ENCODE measurements at regions not wholly inside any gene's neighbourhood (a gene's known extent, or its start where the extent isn't known, plus 50 kb on each side); places are given as distances from the start of the nearest gene placed in this dataset.

DNA sequence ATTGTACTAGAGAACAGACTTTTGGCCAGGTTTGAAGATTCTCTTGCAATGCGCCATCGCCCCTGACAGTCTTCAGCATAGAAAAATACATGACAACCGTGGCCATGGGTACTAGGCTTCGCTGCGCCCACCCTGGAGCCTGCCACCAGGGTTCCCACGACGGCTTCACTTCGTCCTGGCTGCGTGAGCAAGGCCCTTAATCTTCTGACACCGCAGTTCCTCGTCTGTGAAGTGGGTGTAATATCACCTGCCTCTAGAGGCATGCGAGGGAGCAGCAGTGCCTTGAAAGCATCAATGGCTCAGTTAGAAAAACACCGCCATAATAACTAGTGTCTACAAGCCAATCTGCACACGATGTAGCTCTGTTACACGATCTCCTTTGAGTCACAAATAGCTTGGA, 175.2 kb upstream of the HS6ST1 start:
- no peak for DNase-seq (ENCODE audit: low spot score)

DNA sequence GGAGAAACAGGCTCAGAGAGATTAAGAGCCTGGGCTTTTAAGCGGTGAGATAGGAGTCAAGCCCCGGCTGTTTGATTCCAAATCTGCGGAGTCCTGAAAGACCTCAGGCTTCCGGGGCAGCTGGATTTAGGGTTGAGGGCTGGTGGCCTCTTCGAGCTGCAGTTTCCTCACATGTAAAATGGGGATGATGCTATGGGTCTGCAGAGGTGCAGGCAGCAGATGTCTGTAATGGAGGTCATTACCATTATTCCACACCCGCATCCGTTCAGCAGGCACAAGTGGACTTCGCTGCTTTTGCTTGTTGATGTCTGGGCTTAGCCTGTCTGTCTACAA, 175.6 kb upstream of the HS6ST1 start:
- DNase-seq (ENCODE audit: low spot score) = no peak

DNA sequence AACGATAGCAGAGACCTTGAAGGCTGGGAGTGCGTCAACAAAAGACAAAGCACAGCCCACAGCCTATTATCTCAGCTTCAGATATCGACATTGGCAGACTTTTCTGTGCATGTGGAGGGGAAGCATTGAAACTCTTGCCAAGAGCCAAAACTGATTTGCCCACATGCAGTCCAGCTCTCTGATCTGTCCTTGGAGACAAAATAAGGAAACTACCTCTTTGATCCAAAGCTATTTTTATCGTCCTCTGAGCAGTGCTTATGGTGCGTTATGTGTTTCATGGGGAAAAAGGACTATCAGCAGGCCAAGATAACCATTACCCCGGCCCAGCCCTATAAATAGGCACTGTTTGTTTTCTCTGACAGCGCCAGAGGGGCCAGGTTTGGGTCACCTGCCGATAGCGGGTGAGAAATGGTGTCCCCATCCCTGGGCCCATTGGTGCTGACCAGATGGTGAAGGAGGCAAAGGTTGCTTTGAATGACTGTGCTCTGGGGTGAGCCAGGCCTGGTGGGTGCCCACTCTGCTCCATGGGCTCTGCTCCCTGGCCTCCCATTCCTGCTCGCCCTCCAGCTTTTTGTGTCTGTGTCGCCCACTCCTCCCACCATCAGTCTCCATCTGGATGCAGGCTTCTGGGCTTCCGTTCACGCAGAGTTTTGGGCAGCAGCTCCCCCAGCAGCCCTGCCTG, 176.1 kb upstream of the HS6ST1 start:
- no peak for DNase-seq (ENCODE audit: low spot score)

DNA sequence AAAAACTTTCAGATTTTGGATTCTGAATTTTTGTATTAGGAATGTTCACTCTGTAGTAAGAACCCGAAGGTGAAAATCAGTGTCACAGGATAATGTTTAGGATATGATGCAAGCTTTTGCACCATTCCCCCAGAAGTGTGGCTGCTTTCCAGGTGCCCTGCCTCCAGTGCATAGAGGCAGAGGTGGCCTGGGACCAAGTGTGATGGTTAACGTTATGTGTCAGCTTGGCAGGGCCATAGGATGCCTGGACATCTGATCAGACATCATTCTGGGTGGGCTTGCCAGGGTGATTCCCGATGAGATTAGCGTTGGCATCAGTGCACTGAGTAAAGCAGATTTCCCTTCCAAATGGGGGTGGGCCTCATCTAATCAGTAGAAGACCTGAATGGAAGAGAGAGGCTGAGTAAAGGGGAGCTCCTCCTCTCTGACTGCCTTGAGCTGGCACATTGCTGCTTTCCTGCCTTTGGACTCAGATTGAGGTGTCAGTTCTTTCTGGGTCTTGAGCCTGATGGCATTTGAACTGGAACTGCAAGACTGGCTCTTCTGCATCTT, 177.4 kb upstream of the HS6ST1 start:
- DNase-seq (ENCODE audit: low spot score) = no peak

DNA sequence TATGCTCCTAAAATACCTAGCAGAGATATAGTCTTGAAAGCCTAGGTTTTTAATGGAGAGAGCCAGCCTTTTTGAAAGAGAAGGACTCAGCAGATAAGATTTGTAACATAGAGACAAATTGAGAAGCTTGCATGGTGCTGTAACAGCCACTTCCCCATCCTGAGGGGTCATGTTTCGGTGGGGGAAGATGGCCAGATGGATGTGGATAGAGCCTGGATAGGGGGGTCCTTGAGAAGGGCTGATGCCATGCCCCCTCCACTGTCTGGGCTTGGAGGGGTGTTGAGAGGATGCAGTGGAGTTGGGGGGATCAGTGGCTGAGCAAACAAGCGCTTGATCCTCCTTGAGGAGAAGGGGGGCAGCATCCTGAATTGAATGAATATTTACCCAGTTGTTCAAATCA, 178.0 kb upstream of the HS6ST1 start:
- DNase-seq (ENCODE audit: low spot score) = no peak

DNA sequence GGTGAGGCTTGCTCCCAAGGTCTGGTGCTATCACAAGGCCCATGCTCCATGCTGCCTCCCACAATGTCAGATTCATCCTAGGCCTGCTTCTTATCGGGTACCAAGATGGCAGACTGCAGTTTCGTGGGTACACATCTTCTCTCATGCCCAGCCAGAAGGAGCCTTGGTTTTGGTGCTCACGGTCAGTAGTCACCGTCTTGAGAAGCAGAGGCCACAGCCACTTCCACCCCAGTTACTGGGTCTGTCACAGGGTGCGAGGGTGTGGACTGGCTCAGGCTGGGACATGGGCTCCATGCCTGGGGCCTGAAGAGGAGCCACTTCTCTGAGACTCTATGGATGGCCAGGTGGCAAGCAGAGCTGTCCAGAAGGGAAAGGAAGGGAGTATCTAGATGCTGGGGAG, 178.8 kb upstream of the HS6ST1 start:
- DNase-seq (ENCODE audit: low spot score) = no peak

DNA sequence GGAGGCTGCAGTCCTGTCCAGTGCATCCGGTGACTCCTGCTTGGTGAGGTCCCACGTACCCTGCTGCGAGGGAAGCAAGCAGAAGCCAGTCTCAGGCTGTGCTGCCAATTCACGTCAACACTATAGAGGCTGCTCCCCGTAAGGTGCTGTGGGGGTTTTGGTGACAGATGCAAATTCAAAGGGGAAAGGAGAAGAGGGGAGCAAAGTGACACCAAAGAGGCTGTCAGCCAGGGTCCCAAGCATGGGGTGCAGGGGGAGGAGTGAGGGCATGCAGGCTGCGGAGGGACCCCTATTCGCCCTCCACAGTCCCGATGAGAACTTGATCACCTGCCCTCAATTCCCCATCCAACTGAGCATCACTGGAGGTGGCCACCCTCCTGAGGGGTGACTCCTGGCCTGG, 179.4 kb upstream of the HS6ST1 start:
- DNase-seq (ENCODE audit: low spot score) = no peak

DNA sequence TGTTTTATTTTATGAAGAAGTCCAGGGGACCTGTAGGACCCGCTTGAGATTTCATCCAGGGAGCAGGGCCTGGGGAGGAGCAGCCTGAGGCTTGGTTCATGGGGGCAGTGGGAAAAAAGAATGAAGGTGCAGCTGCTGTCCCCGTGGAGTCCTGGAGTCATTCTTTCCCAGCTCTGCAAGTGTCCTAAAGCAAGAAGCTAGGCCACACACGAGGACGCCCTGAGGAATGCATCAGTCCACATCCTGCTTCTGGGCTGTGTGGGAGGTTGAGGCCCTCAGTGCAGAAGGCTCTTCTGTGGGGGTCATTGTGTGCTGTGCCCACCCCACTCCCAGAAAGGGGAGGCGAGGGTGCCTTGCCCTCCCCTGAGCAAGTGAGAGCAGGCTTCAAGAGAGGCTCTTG, 179.9 kb upstream of the HS6ST1 start:
- no peak for DNase-seq (ENCODE audit: low spot score)

DNA sequence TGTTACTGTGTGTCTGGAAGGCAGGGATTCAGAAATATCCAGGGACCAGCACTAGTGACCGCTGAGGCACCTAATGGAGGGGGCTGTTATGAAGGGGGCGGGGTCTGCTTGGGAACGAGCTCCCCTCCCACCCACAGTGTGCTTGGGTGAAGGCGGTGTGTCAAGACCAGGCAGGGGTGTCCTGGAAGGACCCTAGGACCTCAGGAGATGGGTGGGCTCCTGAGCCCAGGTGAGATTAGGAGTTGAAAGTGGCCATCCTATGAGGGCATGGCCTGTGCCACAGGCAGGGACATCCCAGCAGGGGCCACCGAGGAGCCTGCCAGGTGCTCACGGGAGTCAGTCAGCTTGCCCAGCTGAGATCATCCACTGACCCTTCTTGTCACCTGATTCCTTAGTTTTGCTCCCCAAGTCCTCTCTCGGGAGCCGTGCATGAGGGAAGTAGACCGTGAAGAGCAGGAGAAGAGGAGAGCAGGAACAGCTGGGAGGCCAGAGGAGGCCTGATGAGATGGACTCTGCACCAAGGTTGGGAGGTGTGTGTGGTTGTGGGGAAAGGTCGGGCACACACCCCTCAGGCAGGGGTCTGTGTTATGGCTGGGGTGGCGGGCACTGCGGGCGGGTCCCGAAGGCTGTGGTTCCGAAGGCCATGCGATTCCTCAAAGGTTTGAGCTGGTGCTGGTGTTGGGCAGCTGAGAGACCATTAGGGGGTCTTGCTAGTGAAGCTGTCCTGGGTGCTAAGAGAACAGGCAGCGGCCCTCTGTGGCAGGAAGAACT, 180.9 kb upstream of the HS6ST1 start:
- no peak for DNase-seq (ENCODE audit: low spot score)

DNA sequence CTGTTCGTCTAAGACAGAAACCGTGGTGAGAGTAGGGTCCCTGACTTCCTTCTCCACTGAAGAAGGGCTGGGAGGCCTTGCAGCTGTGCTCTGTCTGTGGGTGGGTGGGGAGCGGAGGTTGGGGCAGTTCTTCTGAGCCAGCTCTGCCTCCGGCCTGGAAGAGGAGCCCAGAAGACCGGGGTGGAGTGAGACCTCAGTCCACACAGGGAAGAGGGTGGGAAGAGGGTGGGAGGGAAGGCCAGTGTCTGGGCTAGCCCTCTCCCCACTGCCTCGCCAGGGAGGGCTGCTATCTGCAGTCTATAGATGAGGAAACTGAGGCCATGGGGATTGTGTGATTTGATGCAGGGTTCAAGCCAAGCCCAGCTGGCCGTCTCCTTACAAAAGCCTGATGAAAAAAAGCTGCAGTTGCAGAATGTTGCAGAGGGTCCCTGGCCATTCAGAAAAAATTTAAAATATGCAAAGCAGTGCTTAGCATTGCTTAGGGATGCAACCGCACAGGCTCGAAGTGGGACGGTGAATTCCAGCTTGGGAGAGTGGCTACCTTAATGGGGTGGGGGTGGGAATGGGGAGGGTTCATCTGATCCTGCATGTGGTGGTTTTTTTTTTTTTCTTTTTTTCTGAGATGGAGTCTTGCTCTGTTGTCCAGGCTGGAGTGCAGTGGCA, 181.6 kb upstream of the HS6ST1 start:
- DNase-seq (ENCODE audit: low spot score) = no peak

DNA sequence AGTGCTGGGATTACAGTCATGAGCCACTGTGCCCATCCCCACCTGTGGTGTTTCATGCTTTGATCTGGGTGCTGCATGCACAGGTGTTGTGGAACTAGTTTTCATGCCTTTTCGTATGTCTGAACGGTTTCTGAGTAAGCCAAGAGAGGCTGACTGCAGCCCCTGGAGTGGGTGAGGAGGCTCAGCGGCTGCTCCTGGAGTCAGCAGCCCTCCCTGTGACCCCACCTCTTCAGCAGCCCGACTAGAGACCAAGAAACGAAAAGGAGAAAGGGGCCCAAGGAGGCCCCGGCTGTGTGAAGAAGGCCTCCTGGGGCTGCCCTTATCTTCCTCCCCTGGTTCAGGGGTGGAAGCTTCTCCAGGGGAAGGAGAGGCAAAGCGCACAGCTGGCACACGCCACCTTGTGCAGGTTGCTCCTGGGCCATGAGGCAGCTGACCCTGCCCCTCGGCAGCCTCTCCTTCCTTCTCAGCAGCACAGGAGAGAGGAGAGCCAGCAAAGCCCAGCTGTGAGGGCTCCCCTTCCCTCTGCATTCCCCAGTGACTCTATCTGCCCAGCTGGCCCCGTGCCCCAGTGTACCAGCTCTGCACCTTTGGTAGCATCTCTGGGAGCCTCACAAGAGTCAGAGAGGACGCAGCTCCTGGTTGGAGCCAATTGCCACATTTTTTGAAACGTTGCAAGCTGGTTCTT, 182.5 kb upstream of the HS6ST1 start:
- no peak for DNase-seq (ENCODE audit: low spot score)

DNA sequence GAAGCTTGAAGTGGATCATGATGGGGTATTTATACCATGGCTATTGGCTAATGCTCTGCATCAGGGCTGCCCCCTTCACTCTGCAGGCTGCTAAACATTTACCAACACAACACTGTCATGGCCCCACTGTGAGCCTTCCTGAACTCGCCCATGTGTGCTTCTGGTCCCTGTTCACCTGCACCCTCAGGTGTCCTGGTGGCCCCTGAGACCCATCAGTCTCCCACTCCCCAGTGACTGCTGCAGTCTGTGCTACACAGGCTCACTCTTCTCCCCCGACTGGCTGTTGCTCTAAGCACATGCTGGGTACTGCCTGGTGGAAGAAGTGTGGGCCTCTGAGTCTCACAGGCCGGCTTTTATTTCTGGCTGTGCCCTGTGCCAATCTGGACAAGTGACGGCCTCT, 183.0 kb upstream of the HS6ST1 start:
- DNase-seq (ENCODE audit: low spot score) = no peak

DNA sequence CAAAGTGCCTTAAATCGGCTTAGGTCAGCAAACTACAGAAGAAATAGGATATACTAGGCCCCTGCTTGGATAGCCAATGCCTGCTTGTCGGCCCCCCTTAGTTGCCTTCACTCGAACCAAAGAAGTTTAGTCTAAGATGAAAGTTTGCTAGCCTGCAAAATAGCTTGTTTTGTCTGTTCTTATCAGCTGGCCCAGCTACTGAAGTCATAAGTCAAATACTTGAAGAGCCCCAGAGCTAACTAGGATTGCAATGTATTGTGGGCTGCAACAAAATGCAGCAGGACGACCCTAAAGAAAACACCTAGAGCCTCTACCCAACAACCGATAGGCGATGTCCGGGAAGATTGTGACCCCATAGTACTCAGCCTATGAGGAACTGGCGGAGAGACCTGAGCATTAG, 183.5 kb upstream of the HS6ST1 start:
- DNase-seq (ENCODE audit: low spot score) = no peak

DNA sequence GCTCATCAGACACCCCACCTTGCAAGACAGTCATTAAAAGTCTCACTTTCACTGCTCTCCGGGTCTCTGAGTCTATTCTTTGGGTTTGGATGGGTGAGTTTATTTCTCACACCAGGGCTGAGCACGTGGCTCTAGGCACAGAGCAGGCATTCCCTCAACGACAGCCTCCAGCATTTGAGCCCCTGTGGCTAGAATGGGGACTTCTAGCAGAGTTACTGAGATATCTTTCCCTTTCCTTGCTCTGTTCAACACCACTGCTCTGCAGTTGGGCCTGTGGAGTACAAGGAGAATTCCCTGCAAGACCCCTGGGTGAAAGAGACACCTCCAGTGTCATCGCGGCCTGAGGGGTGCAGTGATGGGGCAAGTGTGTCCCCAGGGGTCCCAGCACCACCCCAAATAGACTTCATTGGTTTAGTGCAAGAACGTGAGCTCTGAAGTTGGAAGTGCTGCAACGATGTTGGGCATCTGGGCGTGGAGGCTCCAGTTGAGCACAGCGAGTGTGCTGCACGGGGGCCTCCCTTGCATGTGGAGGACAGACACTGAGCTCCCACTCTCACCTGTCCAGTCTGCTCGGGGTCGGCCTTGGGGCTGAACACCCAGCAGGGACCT, 184.1 kb upstream of the HS6ST1 start:
- DNase-seq (ENCODE audit: low spot score) = no peak

DNA sequence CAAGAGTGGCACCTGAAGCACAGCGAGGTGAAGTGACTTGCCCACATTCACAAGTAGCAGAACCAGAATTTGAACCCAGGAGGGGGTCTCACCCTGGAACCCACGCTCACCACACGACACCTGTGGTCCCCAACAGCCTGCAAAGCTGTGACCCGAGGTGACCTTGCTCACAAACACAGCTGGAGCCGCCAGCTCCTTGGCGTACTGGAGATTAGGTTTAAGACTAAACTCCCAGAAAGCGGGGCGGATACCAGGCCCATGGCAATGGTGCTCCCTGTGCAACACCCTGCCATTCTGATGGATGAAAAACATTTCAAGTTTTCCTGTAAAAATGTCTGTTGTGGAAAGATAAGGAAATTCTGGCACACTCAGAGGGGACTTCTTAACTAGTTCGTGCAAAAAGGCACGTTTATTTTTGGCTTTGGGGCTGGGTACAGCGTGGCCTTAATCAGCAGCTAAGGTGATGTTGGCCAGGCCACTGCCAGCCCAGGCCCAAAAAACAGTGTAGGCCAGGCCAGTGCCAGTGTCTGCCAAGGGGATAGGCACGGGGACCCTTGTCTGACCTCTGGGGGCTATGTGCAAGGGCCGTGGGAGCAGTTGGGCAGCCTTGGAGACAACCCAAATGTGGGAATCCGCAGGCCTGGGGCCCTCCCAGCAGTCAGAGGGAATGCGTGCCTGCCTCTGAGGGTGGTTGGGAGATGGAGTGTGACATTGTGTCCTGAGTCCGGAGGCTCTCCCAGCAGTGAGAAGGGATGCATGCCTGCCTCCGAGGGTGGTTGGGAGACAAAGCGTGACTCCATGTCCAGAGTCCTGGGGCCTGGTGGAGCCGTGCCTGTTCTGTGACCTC, 185.0 kb upstream of the HS6ST1 start:
- no peak for DNase-seq (ENCODE audit: low spot score)

DNA sequence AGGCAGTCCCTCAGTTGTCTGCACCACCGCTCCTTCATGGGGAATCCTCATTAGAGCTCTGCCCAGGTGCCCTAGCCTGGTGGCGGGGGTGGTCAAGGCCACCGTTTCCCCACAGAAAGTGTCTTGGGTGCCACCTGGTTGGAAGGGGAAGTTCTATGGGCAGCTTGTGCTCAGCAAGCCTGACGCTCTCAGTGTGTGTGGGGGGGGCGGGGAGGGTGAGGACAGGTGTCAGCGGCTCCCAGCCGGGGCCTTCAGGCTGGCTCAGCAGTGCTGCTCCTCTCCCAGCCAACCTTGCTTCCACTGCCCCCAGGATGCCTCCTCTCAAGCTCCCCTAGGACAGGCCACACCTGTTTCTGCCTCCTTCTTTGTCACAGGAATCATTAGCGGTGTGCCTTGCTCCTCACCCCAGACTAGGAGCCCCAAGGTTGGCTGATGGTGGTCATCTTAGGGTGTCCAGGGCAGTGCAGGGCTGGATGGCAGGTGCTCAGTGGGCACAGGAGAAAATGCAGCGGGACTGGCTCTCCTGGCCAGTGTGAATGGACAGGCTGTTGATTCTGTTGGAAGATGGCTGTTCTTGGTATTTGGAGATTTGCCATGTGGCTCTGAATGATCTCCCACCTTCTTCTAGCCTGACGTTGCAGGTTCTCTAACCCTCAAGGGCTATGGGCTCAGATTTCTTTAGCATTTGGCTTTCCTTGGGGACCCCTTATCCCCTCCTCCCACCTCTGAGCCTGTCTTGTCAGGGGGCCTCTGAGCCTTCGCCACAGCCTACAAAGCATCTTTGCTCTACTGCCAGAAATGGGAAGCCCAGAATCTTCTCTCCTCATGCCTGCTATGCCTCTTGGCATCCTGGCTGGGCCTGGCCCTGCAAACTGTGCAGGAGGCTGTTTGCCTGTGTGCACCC, 185.8 kb upstream of the HS6ST1 start:
- DNase-seq (ENCODE audit: low spot score) = no peak

DNA sequence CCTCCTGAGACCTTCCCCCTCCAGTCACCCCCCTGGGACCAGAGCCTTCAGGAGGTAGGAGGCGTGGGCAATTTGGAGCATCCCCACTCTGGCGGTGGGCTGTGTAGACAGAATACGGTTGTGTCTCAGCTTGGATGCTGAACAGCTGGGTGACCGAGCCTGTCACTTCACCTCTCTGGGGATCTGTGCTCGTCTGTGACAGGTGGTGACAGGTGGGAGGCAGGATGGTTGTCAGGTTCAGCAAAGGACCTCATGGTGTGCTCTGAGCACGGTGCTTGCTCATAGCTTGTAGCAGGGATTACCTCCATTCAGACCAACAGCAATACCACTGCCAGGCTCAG, 186.5 kb upstream of the HS6ST1 start:
- no peak for DNase-seq (ENCODE audit: low spot score)

DNA sequence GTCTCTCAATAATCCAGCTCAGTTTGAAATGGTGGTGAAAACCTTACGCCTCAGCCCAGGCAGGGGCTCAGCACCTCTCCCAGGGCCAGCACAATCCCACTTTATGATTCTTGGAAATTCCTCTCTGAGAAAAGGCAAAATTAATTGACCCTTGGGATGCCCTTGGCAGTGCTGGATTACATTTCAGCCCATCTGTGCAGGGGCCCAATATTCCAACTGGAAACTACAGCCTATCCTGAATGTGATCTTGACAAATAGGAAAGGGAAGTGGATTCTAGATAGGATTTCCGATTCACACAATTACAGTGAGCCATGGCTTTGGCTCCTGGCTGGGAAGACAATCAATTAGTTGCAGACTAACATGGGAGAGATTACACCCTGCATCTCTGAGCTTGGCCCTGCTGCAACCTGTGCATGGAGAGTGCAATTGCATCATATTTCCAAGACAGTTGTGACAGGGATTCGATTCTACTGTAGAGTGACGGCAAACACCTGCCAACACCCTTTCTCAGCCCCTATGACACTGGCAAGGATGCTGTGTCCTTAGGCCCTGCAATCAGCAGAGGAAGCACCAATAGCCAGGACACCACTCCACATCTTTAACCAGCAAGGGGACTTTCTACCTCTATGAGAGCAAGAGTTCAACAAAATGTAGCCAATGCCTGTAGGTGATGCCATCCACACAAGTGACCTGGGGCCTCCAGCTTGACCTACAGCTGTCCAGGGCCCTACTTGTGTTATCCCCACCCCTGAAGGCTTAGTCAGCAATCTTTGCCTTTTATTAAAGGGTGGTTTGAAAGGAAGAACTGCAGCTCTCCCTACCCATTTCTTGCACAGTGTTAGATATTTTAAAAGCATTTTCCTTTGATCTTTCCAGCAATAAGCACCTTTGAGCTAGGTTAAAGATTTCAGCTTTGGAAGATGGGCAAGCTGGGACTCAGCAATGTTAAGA, 187.2 kb upstream of the HS6ST1 start:
- no peak for DNase-seq (ENCODE audit: low spot score)

DNA sequence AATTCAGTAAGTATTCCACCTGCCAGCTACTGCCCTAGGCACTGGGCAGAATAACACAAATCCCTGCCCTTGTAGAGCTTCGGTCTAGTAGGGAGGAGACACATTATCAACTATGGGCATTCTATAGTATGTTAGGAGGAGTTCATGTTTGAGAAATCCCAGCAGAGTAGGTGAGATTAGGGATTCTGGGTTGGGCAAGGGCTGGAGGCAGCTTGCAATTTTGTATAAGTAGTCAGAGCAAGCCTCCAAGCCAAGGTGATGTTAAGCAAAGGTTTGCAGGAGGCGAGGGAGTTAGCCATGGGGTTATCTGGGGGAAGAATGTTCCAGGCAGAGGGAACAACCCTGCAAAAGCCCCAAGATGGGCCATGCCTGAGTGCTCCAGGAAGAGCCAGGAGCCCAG, 187.9 kb upstream of the HS6ST1 start:
- no peak for DNase-seq (ENCODE audit: low spot score)

Data from HuH-7.5 (cell line).